OCI-LY3 (cell line): ENCODE measurements at regions not wholly inside any gene's neighbourhood (a gene's known extent, or its start where the extent isn't known, plus 50 kb on each side); places are given as distances from the start of the nearest gene placed in this dataset.

Experiments
- H2AFZ ChIP-seq: fragments of 200-600, 300-600 bp; shearing (Covaris generic); 2 replicates; pipeline ENCODE4 v1.6.0; 2014; ENCODE audit warnings: antibody characterized with exemption, low read depth, low read length
- H3K27ac ChIP-seq: fragments of 200-600, 300-600 bp; sonication (generic); 2 replicates; pipeline ENCODE4 v1.5.1; 2014; ENCODE audit warnings: mild to moderate bottlenecking, low read length, moderate library complexity, mixed read lengths
- H3K27me3 ChIP-seq: fragments of 200-600, 300-600 bp; sonication (generic); 2 replicates; pipeline ENCODE4 v1.6.1; 2014; ENCODE audit warnings: low read depth, low read length, mixed read lengths
- H3K36me3 ChIP-seq: fragments of 200-600, 300-600 bp; sonication (generic); replicated peaks from 2 replicates; pipeline ENCODE3; 2014; ENCODE audit warnings: low read depth, low read length, mixed read lengths
- H3K4me1 ChIP-seq: fragments of 300-600, 200-600 bp; sonication (generic); 2 replicates; pipeline ENCODE4 v1.6.1; 2014; ENCODE audit warnings: low read length, mixed read lengths
- H3K4me2 ChIP-seq: fragments of 200-600, 300-600 bp; sonication (generic); 2 replicates; pipeline ENCODE4 v1.6.1; 2014; ENCODE audit warnings: low read length, mixed read lengths
- H3K4me3 ChIP-seq: fragments of 300-600, 200-600 bp; sonication (generic); 2 replicates; pipeline ENCODE4 v1.5.1; 2014; ENCODE audit warnings: antibody characterized with exemption, mild to moderate bottlenecking, low read length, moderate library complexity
- H3K79me2 ChIP-seq: fragments of 300-600, 200-600 bp; shearing (Covaris generic); 2 replicates; pipeline ENCODE4 v1.6.1; 2014; ENCODE audit warnings: mild to moderate bottlenecking, low read length, mixed read lengths
- H3K9ac ChIP-seq: fragments of 300-600, 200-600 bp; shearing (Covaris generic); 2 replicates; pipeline ENCODE4 v1.6.0; 2014; ENCODE audit warnings: mild to moderate bottlenecking, low read length, moderate library complexity
- H3K9me3 ChIP-seq: fragments of 200-600, 300-600 bp; shearing (Covaris generic); 2 replicates; pipeline ENCODE4 v1.6.1; 2014; ENCODE audit warnings: low read length, mixed read lengths; ENCODE audit not compliant: insufficient read depth
- H4K20me1 ChIP-seq: fragments of 200-600, 300-600 bp; sonication (generic); 2 replicates; pipeline ENCODE4 v1.6.1; 2016; ENCODE audit warnings: low read length, mixed read lengths; ENCODE audit not compliant: insufficient read depth
- EZH2phosphoT487 ChIP-seq: fragments of 200-600 bp; shearing (Covaris generic); IDR thresholded peaks from 2 replicates; pipeline ENCODE4 v1.6.1; 2018; ENCODE audit warnings: antibody characterized with exemption, mixed run types, low read depth
- TF ChIP-seq, protein P1 (sequence below): fragments of 200-600, 300-600 bp; sonication (generic); IDR thresholded peaks from 2 replicates; pipeline ENCODE4 v1.5.1; 2014; ENCODE audit warnings: antibody characterized with exemption, low read length, low read depth

GRCh38 chr9:96064826-96065481 is 189.5 kb downstream of the ERCC6L2 start:
- H3K9ac ChIP-seq, result no peak overlapping the region
- H3K36me3 ChIP-seq, result no peaks in the 10 kb centered on the region
- H3K4me1 ChIP-seq, result peaks cover 18% of the 10 kb centered on the region
- H4K20me1 ChIP-seq, result no peaks in the 10 kb centered on the region
- no peak overlapping the region for H3K4me3 ChIP-seq
- TF ChIP-seq, protein P1, sequence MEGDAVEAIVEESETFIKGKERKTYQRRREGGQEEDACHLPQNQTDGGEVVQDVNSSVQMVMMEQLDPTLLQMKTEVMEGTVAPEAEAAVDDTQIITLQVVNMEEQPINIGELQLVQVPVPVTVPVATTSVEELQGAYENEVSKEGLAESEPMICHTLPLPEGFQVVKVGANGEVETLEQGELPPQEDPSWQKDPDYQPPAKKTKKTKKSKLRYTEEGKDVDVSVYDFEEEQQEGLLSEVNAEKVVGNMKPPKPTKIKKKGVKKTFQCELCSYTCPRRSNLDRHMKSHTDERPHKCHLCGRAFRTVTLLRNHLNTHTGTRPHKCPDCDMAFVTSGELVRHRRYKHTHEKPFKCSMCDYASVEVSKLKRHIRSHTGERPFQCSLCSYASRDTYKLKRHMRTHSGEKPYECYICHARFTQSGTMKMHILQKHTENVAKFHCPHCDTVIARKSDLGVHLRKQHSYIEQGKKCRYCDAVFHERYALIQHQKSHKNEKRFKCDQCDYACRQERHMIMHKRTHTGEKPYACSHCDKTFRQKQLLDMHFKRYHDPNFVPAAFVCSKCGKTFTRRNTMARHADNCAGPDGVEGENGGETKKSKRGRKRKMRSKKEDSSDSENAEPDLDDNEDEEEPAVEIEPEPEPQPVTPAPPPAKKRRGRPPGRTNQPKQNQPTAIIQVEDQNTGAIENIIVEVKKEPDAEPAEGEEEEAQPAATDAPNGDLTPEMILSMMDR, result no peak
- no peak for TF ChIP-seq EZH2phosphoT487
- H3K9me3 ChIP-seq, result no peaks in the 10 kb centered on the region
- no peak overlapping the region for H3K4me2 ChIP-seq
- peaks cover 3% of the 10 kb centered on the region; the same call in 1 of the 2 replicates for H3K27me3 ChIP-seq
- no peaks in the 10 kb centered on the region for H3K79me2 ChIP-seq
- no peak overlapping the region for H2AFZ ChIP-seq
- no peak overlapping the region for H3K27ac ChIP-seq

GRCh38 chr9:96062854-96063253 is 187.4 kb downstream of the ERCC6L2 start:
- H3K4me1 ChIP-seq, result peaks cover 18% of the 10 kb centered on the region
- H3K4me3 ChIP-seq, result no peak overlapping the region
- no peaks in the 10 kb centered on the region for H3K9me3 ChIP-seq
- H3K79me2 ChIP-seq, result no peaks in the 10 kb centered on the region
- H4K20me1 ChIP-seq, result no peaks in the 10 kb centered on the region
- no peaks in the 10 kb centered on the region for H3K36me3 ChIP-seq
- no peak overlapping the region for H3K4me2 ChIP-seq
- no peak overlapping the region for H3K9ac ChIP-seq
- no peak overlapping the region for H2AFZ ChIP-seq
- no peak for TF ChIP-seq EZH2phosphoT487
- TF ChIP-seq, protein P1, result no peak
- H3K27me3 ChIP-seq, result no peaks in the 10 kb centered on the region
- H3K27ac ChIP-seq, result no peak overlapping the region

DNA sequence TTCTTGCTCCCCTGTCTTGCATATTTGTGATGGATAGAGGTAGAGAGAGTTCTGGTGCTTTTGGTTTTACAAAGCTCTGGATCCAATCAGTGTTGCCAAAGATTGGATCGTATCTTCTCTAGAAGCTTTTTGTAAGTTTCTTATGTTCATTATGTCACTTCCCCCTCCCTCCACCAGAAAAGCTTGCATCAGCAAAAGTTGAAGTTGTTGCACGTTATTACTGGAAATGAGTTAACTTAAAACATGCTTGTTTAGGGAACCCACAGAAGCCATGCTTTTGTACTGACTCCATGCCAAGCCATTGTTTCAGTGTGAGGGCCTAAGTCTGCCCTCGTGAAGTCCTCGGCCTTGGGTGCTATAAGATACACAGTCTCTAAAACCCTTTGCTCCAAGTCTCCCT is 186.5 kb downstream of the ERCC6L2 start:
- no peak overlapping the region for H3K4me3 ChIP-seq
- peaks cover 18% of the 10 kb centered on the region for H3K4me1 ChIP-seq
- no peak overlapping the region for H3K4me2 ChIP-seq
- no peaks in the 10 kb centered on the region for H4K20me1 ChIP-seq
- H3K9ac ChIP-seq, result no peak overlapping the region
- TF ChIP-seq EZH2phosphoT487, result no peak
- TF ChIP-seq, protein P1, result no peak
- H3K27ac ChIP-seq, result no peak overlapping the region
- H3K9me3 ChIP-seq, result no peaks in the 10 kb centered on the region
- H3K79me2 ChIP-seq, result no peaks in the 10 kb centered on the region
- no peaks in the 10 kb centered on the region for H3K36me3 ChIP-seq
- no peaks in the 10 kb centered on the region for H3K27me3 ChIP-seq
- H2AFZ ChIP-seq, result no peak overlapping the region

DNA sequence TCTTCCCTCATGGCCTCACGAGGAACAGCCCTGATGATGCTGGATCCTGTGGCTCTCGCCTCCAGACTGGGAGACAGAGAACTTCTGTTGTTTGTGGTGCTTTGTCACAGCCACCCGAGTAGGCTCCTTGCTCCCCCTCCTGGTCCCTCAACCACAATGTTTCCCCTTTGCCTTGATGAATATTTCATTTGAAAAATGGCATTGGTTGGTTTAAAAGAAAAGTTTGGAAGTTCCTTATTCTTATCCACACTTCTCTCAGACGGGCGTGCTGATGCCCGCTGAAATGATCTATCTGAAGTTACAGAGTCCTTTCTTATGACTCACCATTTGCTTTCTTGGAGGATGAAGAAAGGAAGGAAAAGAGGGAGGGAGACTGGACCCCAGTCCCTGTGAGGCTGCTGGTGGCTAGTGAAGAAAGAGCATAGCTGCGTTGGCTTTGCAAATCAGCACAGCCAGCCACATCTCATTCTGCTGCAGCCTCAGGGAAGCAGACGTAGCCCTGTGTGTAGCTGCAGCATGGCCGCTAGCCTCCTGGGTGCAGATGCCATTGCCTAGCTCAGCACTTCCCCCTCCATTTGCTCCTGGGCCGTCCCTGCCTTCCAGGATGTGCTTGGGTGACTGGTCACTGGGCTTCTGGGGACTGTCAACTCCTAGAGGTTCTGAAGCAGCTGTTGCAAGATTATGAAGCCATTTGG is 185.9 kb downstream of the ERCC6L2 start:
- TF ChIP-seq, protein P1, result peak; percentile 65
- TF ChIP-seq EZH2phosphoT487, result no peak
- no peaks in the 10 kb centered on the region for H3K9me3 ChIP-seq
- H3K27ac ChIP-seq, result no peak overlapping the region
- no peak overlapping the region for H3K9ac ChIP-seq
- no peak overlapping the region for H3K4me3 ChIP-seq
- H3K36me3 ChIP-seq, result no peaks in the 10 kb centered on the region
- H3K79me2 ChIP-seq, result no peaks in the 10 kb centered on the region
- peak overlapping the region; percentile 11; the same call in 1 of the 2 replicates for H2AFZ ChIP-seq
- no peaks in the 10 kb centered on the region for H3K27me3 ChIP-seq
- H3K4me2 ChIP-seq, result no peak overlapping the region
- peaks cover 18% of the 10 kb centered on the region for H3K4me1 ChIP-seq
- H4K20me1 ChIP-seq, result no peaks in the 10 kb centered on the region
